ENCODE measurements at regions not wholly inside any gene's neighbourhood (a gene's known extent, or its start where the extent isn't known, plus 50 kb on each side); places are given as distances from the start of the nearest gene placed in this dataset.
"Not testable (repeated sequence)": the region's sequence is repeated elsewhere in the genome, so short reads cannot be mapped to it uniquely, and the experiment has no call there.

DNA sequence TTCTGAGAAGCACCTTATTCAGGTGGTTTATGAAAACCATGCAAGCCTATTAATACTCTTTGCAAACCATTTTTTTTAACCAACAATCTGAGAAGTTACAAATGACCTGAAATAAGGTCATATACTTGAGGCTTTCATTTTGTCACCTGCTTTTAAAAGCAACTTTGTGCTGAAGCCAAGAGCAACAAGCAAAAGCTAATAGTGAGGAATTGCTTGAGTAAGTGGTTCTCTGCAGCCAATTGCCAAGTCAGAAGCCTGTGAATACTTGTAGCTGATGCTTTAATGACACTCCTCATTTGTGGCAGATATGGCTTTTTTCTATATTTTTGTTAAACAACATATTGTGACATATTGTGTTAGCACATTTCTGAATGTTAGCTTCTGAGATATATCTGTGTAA is 126.7 kb upstream of the ZNF608 start:
- DNase-seq, result no peak

DNA sequence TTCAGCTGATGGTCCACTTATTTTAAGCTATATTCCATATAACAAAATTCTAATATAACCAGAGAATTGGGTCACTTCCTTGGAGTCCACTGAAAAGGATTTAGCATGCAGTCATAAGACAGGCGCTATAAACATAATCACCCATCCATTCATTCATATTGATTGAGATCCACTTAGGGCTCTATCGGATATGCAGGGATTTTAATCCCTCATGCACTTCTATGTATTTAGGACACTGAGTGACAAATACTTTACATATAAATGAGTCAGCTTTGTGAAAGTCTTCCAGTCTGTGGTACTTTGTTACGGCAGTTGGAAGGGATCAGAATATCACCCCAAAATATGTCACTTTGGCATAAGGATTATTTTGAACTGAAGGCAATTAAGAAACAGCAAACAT is 127.3 kb upstream of the ZNF608 start:
- DNase-seq, result no peak

DNA sequence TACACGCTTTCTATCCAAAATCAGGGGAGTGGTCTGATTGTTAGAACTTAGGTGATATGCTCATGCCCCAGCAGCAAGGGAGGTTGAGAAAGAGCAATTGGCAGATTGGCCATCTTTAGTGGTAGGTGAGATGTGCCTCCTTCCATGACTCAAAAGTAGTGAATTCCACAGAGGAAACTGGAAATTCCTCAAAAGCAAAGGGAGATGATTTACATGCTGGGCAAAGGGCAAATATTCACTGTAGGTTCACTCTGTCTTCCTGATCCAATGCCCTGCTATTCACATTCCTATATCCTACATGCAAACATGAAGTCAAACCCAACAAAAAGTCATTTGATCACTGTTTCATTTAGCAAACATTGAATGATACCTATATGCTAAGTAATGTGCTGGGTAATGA is 130.1 kb upstream of the ZNF608 start:
- DNase-seq, result no peak

DNA sequence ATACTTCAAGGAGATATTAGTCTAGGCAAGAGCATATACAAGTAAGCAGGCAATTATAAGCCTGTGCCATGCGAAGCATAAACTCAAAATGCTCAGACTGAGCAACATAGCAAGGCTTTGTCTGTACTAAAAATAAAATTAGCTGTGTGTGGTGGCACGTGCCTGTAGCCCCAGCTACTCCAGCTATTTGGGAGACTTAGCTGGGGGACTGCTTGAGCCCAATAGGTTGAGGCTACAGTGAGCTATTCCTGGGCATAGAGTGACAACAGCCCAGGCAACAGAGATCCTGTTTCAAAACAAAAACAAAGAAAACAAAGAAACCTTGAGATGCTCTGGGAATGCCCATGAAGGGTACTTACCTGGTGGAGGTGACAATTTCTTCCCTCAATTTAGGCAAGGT is 130.5 kb upstream of the ZNF608 start:
- no peak for DNase-seq

DNA sequence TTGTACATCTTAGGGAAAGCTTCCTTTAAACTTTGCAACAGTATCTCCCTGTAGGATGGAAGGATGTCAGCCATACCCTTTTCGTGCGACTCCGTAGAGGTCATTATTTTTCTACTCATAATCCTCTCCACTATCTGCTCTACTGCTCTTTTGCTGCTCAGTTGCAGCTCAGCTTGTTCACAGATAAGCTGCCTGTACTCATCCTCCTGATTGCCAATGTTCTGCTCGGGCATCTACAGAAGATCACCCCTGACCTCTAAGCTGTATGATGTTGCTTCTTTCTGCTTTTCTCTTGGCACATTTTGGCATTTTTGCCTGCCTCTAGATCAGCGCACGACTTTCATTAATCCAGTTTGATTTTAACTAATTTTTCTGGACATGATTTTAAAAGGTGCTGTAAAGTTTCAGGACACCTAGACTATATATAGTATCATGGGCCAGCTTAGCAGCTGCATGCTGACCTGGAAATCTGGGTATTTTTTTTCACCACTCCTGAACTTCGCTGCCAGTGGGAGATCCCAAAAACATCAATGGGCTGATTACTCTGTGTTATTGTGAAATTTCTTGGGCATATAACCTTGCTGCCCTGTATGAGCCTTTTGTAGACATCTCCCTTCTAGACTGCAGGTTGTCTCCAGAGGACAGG is 131.2 kb upstream of the ZNF608 start:
- no peak for DNase-seq

DNA sequence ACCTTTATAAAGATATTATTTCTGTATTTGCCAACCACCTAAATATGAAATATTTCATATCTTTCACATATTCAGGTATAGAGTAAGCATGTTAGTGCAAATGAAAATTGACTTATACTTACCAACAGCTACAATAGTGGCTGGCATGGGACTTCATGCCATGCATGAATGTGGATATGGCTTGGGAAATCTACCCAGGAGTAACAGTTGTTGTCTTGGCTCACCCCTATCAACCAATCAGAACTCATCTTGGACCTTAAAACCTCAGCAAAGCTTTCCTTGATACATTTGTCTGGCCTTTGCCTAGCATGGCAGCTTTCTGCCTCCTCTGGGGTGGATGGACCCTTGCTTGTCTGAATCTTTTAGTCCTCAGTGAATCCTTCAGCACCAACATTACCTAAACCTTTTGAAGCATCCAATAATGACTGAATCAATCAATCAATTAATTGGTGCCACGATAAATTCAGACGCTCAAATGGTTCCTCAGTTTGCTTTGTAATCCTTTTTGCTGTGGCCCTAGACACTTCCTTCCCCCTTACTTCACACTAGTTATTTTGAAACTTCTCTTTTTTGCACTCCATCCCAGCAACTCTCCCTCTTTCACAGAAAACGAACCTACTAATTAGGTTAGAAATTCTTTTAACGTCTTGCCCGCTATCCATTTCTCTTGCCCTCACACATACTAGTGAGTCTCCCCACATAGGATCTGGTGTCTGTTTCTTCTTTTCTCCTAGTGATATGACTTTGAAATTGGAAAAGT is 132.3 kb upstream of the ZNF608 start:
- no peak for DNase-seq

DNA sequence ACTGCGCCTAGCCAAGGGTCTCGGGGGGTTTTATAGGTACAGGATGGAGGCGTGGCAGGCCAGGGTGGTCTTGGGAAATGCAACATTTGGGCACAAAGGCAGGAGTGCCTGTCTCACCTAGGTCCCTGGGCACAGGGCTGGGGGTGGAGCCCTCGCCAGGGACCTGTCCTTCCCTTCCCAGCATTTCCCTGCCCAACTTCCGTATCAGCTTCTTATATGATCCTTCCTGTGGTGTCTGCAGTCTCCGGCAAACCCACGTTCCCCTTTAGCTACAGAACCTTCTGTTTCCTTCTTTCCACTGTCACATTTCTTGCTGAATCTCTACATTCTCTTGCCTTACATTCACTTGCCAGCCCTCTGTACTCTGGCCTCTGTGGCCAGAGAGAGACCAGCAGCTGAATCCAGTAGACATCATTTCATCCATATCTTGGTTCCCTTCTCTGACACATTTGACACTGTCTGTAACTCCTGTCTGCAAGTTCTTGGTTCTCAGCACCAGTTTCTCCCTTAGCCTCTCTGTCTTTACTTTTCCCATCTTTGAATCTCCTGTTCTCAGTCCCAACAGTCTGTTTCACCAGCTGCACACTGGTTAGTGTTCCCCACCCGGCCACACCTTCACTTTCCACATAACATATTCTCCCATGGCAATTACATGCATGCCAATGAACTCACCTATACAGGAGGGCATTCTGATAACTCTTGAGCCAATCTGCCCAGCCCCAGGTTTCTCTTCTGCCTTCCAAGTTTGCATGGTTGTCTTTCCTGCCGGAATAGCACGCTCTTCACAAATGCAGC is 134.7 kb upstream of the ZNF608 start:
- DNase-seq, result no peak

DNA sequence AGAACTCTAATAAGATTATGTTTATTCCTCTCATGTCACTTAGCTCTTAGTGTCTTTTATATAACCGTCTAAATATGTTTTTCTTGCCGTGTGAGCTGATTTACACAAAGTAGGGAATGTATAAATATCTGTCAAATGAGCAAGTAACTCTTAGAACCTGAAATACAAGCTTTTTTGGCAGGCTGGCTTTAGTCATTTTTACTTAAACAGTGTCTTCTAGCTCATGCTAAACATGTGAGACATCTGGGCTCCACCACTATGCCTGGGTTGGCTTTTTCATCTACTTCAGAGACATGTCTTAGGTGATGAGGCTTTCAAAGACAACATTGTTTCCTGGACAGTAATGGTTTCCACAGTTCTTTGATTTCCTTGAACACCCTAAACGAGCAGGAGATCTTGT is 137.2 kb upstream of the ZNF608 start:
- no peak for DNase-seq

DNA sequence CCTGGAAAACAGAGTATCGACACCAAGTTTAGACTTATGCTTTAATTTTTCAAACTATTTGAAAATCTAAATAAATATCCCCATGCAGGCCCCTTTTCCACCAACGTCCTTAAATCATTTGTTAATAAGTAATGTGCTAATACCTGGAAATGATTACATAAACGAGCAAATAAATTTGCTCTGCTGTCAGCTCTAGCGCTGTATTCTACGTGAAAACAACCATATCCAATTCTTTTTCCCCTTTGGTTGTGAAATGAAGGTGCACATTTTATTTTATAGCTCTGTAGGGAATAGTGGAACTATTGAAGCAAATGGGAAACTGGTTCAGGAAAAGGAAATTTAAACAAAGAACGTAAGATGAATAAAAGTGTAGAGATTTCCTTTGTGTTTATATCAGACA is 137.7 kb upstream of the ZNF608 start:
- DNase-seq, result no peak

DNA sequence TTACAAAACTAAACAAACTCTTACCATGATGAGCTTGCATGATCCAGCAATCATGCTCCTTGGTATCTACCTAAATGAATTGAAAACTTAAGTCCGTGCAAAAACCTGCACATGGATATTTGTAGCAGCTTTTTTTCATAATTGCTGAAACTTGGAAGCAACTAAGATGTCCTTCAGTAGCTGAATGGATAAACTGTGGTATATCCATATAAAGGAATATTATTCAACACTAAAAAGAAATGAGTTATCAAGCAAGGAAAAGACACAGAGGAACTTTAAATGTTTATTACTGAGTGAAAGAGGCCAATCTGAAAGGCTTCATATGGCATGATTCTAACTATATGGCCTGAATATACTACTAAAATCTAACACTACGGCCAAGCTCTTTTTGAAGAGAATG is 139.1 kb upstream of the ZNF608 start:
- no peak for DNase-seq

DNA sequence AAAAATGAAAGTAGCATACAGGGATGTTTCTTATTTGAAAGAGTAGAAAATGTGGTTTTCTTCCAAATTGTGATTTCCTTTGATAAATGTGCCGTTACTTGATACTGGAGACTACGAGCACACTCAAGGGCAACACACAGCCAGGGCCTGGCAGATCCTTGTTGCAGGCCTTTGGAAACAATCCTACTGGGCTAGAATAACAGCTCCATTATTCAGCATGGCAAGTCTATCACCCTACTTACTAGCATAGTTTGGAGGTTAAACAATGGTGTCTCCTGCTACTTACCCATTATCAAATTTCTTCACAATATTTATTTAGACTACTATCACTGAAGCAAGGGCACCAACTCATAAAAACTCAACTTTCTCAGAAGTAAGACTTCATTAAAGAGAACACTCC is 140.8 kb upstream of the ZNF608 start:
- DNase-seq, result no peak

DNA sequence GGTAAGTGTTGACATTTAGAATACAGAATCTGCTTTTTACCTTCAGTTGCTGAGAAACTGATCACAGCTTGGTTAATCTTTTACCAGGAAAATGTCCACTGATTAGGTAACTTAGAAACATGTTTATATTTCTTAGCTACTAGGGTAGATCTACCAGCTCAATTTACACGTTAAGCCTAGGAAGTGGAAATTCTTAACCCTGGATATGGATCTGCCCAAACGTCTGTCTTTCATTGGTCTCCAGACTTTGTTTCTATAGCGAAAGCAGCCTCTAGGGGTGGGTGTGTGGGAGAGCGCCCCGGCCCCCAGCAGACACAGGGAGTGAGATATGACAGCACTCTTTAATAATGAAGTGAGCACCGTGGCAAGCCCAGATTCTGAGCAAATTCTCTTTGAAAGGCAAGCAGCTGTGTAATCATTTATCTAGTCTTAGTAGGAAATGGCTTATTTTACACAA is 141.6 kb upstream of the ZNF608 start:
- no peak for DNase-seq

DNA sequence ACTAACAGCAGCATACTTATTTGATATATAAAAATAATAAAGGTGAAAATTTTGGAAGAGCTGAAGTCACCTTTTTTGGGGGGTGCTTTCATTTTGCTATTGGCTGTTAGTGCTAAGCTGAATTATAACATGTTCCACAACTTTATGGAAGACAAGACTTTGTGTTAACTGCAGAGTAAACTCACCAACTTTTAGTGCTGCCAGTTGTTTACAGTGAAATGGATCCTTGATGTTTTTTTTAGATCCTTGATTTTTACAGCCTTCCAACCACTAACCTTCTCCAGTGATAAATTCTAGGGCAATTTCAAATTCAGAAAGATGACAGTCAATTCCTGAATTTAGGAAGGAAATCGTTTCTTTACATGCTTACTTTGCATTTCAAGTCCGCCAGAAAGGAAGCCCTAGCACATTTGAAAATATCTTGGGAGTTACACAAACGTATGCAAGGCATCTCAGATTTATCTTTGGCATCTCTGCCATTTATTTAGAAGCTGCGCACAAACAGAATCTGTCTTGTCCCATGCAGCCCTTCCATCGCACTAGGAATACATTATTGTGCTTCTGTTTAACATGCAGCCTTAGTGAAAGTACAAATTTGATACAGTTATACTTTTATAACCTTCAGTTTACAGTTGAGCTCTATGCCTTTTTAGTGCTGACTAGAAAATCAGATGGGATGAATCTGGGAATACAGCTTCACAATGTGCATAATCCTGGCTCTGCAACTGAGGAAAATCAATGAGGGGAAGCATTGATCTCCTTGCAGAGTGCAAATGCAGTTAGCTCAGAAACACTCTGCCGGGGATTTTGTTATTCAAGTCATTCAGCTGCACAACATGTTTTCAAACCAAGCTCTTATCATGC is 142.4 kb upstream of the ZNF608 start:
- no peak for DNase-seq

DNA sequence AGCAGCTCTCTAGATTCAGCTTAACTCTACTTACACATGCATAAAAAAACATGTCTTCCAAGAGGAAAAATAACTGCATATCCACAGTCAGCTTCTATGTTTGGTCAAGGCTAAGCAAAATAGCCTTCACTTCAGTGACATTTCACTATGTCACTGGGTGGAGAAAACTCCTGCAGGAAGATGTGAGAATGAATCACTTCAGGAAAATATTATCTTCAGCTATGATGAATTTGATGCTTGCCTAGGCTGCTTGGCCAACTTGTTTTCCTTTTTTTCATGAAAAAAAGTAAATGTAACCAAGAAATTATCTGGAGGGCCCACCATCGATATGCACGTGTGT is 143.0 kb upstream of the ZNF608 start:
- DNase-seq, result no peak

DNA sequence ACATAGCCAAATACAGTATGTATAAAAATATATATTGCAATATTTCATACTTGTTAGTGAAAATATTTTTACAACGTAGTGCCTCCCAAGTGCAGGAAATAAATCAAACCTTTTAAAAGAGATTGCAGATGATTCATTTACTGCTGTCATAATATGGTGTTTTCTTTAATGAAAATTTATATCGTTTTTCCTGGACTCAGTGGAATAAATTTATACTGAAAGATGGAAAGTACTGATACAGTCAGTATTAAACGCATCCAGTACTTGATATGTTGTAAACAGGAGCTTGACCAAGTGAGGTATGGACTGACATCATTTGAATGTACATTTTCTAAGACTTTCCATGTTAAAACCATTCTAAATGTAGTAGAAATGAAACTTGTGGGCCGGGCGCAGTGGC is 143.4 kb upstream of the ZNF608 start:
- no peak for DNase-seq

DNA sequence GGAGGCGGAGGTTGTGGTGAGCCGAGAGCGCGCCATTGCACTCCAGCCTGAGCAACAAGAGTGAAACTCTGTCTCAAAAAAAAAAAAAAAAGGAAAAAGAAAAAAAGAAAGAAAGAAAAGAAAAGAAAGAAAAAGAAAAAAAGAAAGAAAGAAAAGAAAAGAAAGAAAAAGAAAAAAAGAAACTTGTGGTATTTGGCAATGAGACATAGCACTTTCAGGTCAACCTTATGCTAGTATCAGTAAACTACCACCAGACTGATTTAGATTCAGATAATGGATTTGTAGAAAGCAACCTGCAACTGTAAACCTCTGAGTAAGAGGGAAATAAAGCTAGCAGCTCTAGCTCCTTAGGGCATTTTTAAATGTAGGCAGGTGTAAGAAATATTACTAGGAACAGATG is 144.0 kb upstream of the ZNF608 start:
- DNase-seq, result not testable (repeated sequence)

DNA sequence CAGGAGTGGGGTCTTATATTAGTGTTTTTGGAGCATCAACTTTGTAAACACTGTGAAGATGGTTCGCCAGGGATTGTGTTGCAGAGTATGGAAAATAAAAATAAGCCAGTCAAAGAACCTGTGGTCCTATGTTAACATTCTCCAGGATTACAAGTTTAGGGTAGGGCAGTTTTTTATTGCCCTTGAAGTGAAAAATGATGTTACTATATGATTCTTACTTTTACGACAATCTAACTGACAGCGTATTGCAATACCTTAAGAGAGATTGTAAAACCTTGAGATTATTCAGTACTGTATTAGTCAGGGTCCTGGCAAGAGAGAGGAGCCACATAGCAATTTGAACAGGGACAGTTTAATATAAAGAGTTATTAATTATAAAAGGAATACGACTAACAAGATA is 144.7 kb upstream of the ZNF608 start:
- no peak for DNase-seq

DNA sequence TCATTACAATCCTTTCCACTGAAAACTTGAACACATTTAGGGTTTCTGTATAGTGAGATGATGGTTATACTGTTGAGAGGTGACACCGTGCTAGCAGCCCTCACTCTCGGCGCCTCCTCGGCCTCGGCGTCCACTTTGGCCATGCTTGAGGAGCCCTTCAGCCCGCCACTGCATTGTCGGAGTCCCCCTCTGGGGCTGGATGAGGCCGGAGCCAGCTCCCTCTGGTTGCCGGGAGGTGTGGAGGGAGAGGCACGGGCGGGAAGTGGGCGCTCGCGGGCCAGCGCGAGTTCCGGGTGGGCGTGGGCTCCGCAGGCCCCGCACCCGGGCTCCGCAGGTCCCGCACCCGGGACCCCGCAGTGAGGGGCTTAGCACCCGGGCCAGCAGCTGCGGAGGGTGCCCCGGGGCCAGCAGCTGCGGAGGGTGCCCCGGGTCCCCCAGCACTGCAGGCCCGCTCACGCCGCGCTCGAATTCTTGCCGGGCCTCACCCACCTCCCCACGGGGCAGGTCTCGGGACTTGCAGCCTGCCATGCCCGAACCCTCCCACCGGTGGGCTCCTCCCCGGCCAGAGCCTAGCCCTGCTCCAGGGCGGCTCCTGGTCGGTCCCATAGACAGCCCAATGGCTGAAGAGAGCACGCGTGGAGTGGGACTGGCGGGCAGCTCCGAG is 145.9 kb upstream of the ZNF608 start:
- no peak for DNase-seq

DNA sequence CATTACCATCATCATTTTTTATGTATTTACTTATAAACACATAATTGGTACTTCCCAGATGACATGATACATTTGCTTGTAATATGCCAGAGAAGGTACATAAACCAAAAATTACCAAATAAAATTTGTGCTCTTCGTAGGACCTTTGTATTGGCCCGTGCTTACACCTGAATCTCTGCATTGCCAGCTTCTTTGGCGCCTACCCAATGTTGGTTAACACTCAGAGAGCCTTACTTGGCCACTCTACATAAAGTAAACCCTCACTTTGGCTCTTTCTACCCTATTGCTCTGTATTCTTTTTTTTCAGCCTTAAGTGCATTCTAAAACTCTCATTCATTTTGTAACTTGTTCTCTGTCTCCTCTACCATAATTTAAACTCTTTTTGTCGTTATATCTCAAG is 148.1 kb upstream of the ZNF608 start:
- no peak for DNase-seq

DNA sequence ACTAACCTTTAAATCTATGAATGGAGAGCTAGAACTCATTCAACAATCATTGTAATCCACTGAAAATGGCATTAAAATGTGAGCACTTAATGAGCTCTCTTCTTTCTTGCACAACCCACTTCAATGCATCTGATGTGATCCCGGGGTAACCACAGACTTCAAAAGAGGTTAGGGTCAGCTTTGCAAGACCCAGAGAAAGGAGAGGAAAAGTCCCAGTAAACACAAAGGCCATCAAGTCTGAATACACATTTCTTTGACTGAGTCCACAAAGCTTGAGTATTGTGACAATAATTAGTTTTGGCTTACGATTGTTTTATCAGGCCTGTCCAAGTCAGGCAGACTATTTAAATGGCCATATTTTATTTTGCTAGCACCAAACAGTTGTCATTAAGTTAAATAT is 148.8 kb upstream of the ZNF608 start:
- DNase-seq, result no peak

DNA sequence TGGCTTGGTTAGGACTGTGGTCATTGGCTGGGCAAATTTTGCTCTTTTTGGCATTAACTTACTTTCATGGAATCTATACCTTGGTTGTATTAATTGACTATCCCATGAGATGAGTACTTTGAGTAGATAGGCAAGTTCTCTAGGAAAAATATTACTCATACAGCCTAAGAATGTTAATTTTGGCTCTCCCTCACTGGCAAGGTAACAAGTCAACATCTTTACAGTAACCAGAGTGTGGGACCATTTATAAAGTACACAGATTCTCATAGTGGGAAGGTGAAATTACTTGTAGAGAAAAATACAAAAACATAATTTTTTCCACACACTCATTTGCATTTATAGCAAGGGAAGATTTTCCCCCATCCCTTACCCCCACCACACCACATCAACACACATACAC is 154.6 kb upstream of the ZNF608 start:
- DNase-seq, result no peak

DNA sequence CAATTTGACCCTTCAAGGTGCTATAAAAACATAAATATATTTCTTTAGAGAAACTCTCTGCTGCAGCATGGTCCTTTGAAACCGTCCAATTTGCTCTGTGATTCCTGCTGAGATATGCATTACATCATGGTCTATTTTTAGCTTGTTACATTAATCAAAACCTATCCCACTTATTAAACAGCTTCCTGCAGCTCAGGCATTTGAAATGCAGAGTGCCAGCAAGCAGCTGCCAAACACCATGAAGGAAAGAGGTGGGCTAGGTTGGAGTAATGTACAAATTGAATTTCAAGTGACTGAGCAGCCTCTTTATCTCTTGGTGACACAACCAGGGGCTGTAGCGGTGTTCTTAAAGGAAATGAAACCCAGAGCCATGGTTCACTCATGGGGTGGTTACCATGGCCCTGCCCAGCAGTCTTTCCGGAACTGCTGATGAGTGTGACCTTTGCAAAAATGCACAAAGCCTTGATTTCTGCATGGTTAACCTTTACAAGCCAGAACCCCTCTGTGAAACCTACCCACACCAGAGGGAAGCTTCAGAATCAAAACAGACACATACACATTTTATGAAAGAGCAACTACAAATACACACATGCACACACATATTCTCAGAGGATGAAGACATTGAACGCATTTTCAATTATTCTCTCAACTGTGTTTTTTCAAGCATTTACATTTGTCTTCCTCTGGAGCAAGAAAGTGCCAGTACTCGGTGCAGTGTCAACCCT is 155.8 kb upstream of the ZNF608 start:
- DNase-seq, result no peak
